Left renal cortex interstitium (tissue), 4 donors: ENCODE measurements at regions not wholly inside any gene's neighbourhood (a gene's known extent, or its start where the extent isn't known, plus 50 kb on each side); places are given as distances from the start of the nearest gene placed in this dataset.

Source experiments
- DNase-seq, 4 donors: peaks; one replicate each; pipeline ENCODE4 v3.0.0-alpha.2; 2013; ENCODE audit warnings: low read depth in 4 of 4, low spot score in 2 of 4, missing footprints in 1 of 4

GRCh38 chr12:85352016-85352415 is 72.0 kb downstream of the ALX1 start:
- no peak for DNase-seq

GRCh38 chr12:85356596-85357385 is 76.8 kb downstream of the ALX1 start:
- DNase-seq = no peak

GRCh38 chr12:85357609-85358008 is 77.6 kb downstream of the ALX1 start:
- no peak for DNase-seq

GRCh38 chr12:85358715-85359114 is 78.7 kb downstream of the ALX1 start:
- DNase-seq = no peak

GRCh38 chr12:85363382-85364190 is 83.6 kb downstream of the ALX1 start:
- DNase-seq = no peak

- no peak for DNase-seq
These were observed 87.9 kb downstream of the ALX1 start for GRCh38 chr12:85367936-85368335.

GRCh38 chr12:85369365-85370154 is 89.5 kb downstream of the ALX1 start:
- no peak for DNase-seq

GRCh38 chr12:85373045-85373444 is 93.0 kb downstream of the ALX1 start:
- no peak for DNase-seq

- no peak for DNase-seq
These were observed 95.0 kb downstream of the ALX1 start for GRCh38 chr12:85374981-85375380.

GRCh38 chr12:85385406-85385805 is 105.4 kb downstream of the ALX1 start:
- DNase-seq = no peak

- no peak for DNase-seq
These were observed 110.2 kb downstream of the ALX1 start for GRCh38 chr12:85390266-85390665.

- DNase-seq = no peak
These were observed 112.5 kb downstream of the ALX1 start for GRCh38 chr12:85392508-85392907.

GRCh38 chr12:85393606-85394005 is 113.6 kb downstream of the ALX1 start:
- no peak for DNase-seq

- DNase-seq = no peak
These were observed 114.0 kb downstream of the ALX1 start for GRCh38 chr12:85394065-85394464.

- DNase-seq = no peak
These were observed 114.8 kb downstream of the ALX1 start for GRCh38 chr12:85394809-85395208.

- no peak for DNase-seq
These were observed 125.2 kb downstream of the ALX1 start for GRCh38 chr12:85405262-85405661.

GRCh38 chr12:85405781-85406522 is 125.9 kb downstream of the ALX1 start:
- no peak for DNase-seq

- DNase-seq = no peak
These were observed 133.2 kb downstream of the ALX1 start for GRCh38 chr12:85413266-85413665.

GRCh38 chr12:85422762-85423161 is 142.7 kb downstream of the ALX1 start:
- DNase-seq = no peak

- DNase-seq = no peak
These were observed 143.9 kb downstream of the ALX1 start for GRCh38 chr12:85423947-85424346.
